GM12892 (cell line): ENCODE measurements at regions not wholly inside any gene's neighbourhood (a gene's known extent, or its start where the extent isn't known, plus 50 kb on each side); places are given as distances from the start of the nearest gene placed in this dataset.
"Not testable (repeated sequence)": the region's sequence is repeated elsewhere in the genome, so short reads cannot be mapped to it uniquely, and the experiment has no call there.

Source experiments
- POLR2A ChIP-seq: IDR thresholded peaks from 2 replicates; pipeline ENCODE4 v1.6.1; 2011; ENCODE audit warnings: low read depth, low read length, control low read depth
- POLR2AphosphoS5 ChIP-seq: IDR thresholded peaks from 2 replicates; pipeline ENCODE4 v1.6.1; 2011; ENCODE audit warnings: low read depth, low read length, control low read depth

GRCh38 chr17:30601984-30602383 is 124.8 kb downstream of the GOSR1 start:
- not testable (repeated sequence) for TF ChIP-seq POLR2AphosphoS5, POLR2A
